HepG2 (cell line): ENCODE measurements at regions not wholly inside any gene's neighbourhood (a gene's known extent, or its start where the extent isn't known, plus 50 kb on each side); places are given as distances from the start of the nearest gene placed in this dataset.

ENCODE experiments used
- ATAC-seq: fragments of 200-7000 bp; cut with Tn5 transposase; 3 replicates; pipeline ENCODE4 v1.9.1; 2020; ENCODE audit warnings: mild to moderate bottlenecking, moderate library complexity
- BruUV-seq: library from RNA; stranded (reverse); fragments of 400-500 nt; replicated peaks from 2 replicates; lab custom pipeline; 2021; lab: Mats Ljungman, UMichigan
- CTCF ChIA-PET: fragments of 300-600 bp; formaldehyde crosslinking; extraction: SDS; loops from one replicate; lab custom pipeline; 2021; ENCODE audit warnings: low total read pairs, inconsistent platforms, low intra/inter-chr PET ratio; lab: Yijun Ruan, JAX
- POLR2A ChIA-PET: fragments of 350-600 bp; sonication (Branson Sonifier 250); formaldehyde crosslinking; loops from one replicate; lab custom pipeline; 2020; ENCODE audit warnings: antibody characterized with exemption, inconsistent platforms; lab: Yijun Ruan, JAX
- DNase-seq: peaks from one replicate; pipeline ENCODE4 v3.0.0-alpha.2; 2015; ENCODE audit warnings: low spot score
- FAIRE-seq: peaks from 3 replicates; lab custom pipeline; 2011; peaks lifted over from hg19 to GRCh38; lab: Jason Lieb, UNC
- H2AFZ ChIP-seq: one replicate; pipeline ENCODE4 v1.6.1; 2011; ENCODE audit warnings: low read length, inconsistent platforms
- H3K27ac ChIP-seq: fragments of 300-600 bp; 3 replicates; pipeline ENCODE4 v1.8.0; 2011; ENCODE audit warnings: mixed run types, mild to moderate bottlenecking, mixed read lengths, low read length, inconsistent platforms; ENCODE audit not compliant: insufficient read depth; ENCODE audit errors: extremely low read length
- H3K27me3 ChIP-seq, 2 experiments: fragments of 200-600 bp in 1 of 2; 2 replicates in 1 of 2; 3 replicates in 1 of 2; pipeline versions ENCODE4 v1.6.0 to v1.8.0; 2011; ENCODE audit warnings: low read length in 2 of 2, mild to moderate bottlenecking in 2 of 2, moderate library complexity in 2 of 2, inconsistent platforms in 1 of 2; ENCODE audit not compliant: insufficient read depth in 2 of 2, control insufficient read depth in 1 of 2
- H3K36me3 ChIP-seq, 2 experiments: fragments of 200-600 bp in 1 of 2; replicated peaks in 1 of 2; 2 replicates in 1 of 2; 3 replicates in 1 of 2; pipeline versions ENCODE4 v1.5.1 to v1.8.0; 2011; ENCODE audit warnings: low read length in 2 of 2, inconsistent platforms in 1 of 2; ENCODE audit not compliant: insufficient read depth in 2 of 2, control insufficient read depth in 1 of 2
- H3K4me1 ChIP-seq: 2 replicates; pipeline ENCODE4 v1.5.1; 2012; ENCODE audit warnings: low read length, inconsistent platforms; ENCODE audit not compliant: insufficient read depth
- H3K4me2 ChIP-seq: 2 replicates; pipeline ENCODE4 v1.6.0; 2011; ENCODE audit warnings: low read depth, low read length, inconsistent platforms
- H3K4me3 ChIP-seq, 3 experiments: fragments of 200-600 bp in 1 of 3; sonication (generic), shearing (Covaris generic) in 1 of 3; replicated peaks in 1 of 3; 2 replicates each; pipeline ENCODE4 v1.5.1; 2011 to 2016; ENCODE audit warnings: low read length in 3 of 3, inconsistent platforms in 2 of 3, low read depth in 2 of 3, mild to moderate bottlenecking in 2 of 3, control low read depth in 1 of 3, mixed read lengths in 1 of 3; ENCODE audit not compliant: insufficient read depth in 1 of 3
- H3K79me2 ChIP-seq: one replicate; pipeline ENCODE4 v1.6.1; 2011; ENCODE audit warnings: low read length, inconsistent platforms; ENCODE audit not compliant: insufficient read depth
- H3K9ac ChIP-seq: 2 replicates; pipeline ENCODE4 v1.6.0; 2011; ENCODE audit warnings: mild to moderate bottlenecking, low read depth, low read length, inconsistent platforms; ENCODE audit not compliant: insufficient read depth
- H3K9me3 ChIP-seq: 2 replicates; pipeline ENCODE4 v1.5.1; 2012; ENCODE audit warnings: mild to moderate bottlenecking, low read length
- H4K20me1 ChIP-seq: 2 replicates; pipeline ENCODE4 v1.6.0; 2011; ENCODE audit warnings: inconsistent platforms, mild to moderate bottlenecking, low read length, moderate library complexity; ENCODE audit not compliant: insufficient read depth
- CHD4 ChIP-seq: fragments of 200-600 bp; sonication (generic); IDR thresholded peaks from 2 replicates; pipeline ENCODE4 v1.7.0; 2017; ENCODE audit warnings: mild to moderate bottlenecking, low read length, borderline replicate concordance
- EHMT2 ChIP-seq: fragments of 200-600 bp; sonication (generic); IDR thresholded peaks from 2 replicates; pipeline ENCODE4 v1.7.0; 2017; ENCODE audit warnings: antibody characterized with exemption, low read depth, low read length, borderline replicate concordance
- FOXA1 ChIP-seq, 2 experiments: fragments of 450-650 bp in 1 of 2; sonication (generic) in 1 of 2; formaldehyde crosslinking in 1 of 2; IDR thresholded peaks; 2 replicates each; pipeline versions ENCODE4 v1.4.0 to v1.6.1; 2016 to 2020; ENCODE audit warnings: missing genetic modification reagents in 1 of 2
- HNRNPH1 ChIP-seq: fragments of 200-400 bp; formaldehyde crosslinking; optimal IDR thresholded peaks from 2 replicates; pipeline ENCODE3; 2017; ENCODE audit warnings: mild to moderate bottlenecking, low read depth, low read length
- MBNL3 ChIP-seq: fragments of 250-450 bp; sonication (Bioruptor Pico); conservative IDR thresholded peaks from 2 replicates; pipeline ENCODE4 v1.8.0; 2022; ENCODE audit warnings: mild to moderate bottlenecking, inconsistent platforms
- MTA1 ChIP-seq: sonication (generic); formaldehyde crosslinking; IDR thresholded peaks from 2 replicates; pipeline ENCODE4 v1.4.0; 2020; ENCODE audit warnings: missing genetic modification reagents, mild to moderate bottlenecking, borderline replicate concordance
- NFE2L1 ChIP-seq: sonication (generic); formaldehyde crosslinking; IDR thresholded peaks from 2 replicates; pipeline ENCODE4 v1.4.0; 2020; ENCODE audit warnings: missing genetic modification reagents, mild to moderate bottlenecking, borderline replicate concordance
- PCBP2 ChIP-seq: fragments of 200-400 bp; formaldehyde crosslinking; optimal IDR thresholded peaks from 2 replicates; pipeline ENCODE3; 2018; ENCODE audit warnings: low read length, low read depth; ENCODE audit not compliant: poor library complexity, severe bottlenecking
- PHB2 ChIP-seq: fragments of 450-650 bp; IDR thresholded peaks from 2 replicates; pipeline ENCODE4 v1.6.1; 2018; ENCODE audit not compliant: partially characterized antibody
- RBAK ChIP-seq: sonication (generic); formaldehyde crosslinking; IDR thresholded peaks from 2 replicates; pipeline ENCODE4 v1.5.1; 2020; ENCODE audit warnings: mild to moderate bottlenecking, missing genetic modification reagents
- SYNCRIP ChIP-seq: fragments of 200-400 bp; formaldehyde crosslinking; IDR thresholded peaks from 2 replicates; pipeline ENCODE4 v1.6.1; 2018; ENCODE audit warnings: mild to moderate bottlenecking, low read depth, low read length; ENCODE audit not compliant: insufficient read depth
- ZBTB3 ChIP-seq: sonication (generic); formaldehyde crosslinking; IDR thresholded peaks from 2 replicates; pipeline ENCODE4 v1.4.0; 2020; ENCODE audit warnings: low read depth, mild to moderate bottlenecking, moderate library complexity, missing genetic modification reagents, borderline replicate concordance
- ZFP36L1 ChIP-seq: sonication (generic); formaldehyde crosslinking; IDR thresholded peaks from 2 replicates; pipeline ENCODE4 v1.8.0; 2022; ENCODE audit warnings: mild to moderate bottlenecking, missing genetic modification reagents, moderate library complexity
- ZMYM3 ChIP-seq: sonication (generic); formaldehyde crosslinking; IDR thresholded peaks from 2 replicates; pipeline ENCODE4 v1.5.1; 2020; ENCODE audit warnings: mild to moderate bottlenecking, missing genetic modification reagents
- ZNF205 ChIP-seq: IDR thresholded peaks from 2 replicates; pipeline ENCODE4 v1.6.1; 2018; ENCODE audit warnings: missing biosample characterization, missing genetic modification reagents
- ZNF75D ChIP-seq: sonication (generic); formaldehyde crosslinking; IDR thresholded peaks from 2 replicates; pipeline ENCODE4 v1.8.1; 2023; ENCODE audit warnings: missing genetic modification reagents, mild to moderate bottlenecking, borderline replicate concordance
- ZNF792 ChIP-seq: IDR thresholded peaks from 2 replicates; pipeline ENCODE4 v1.6.1; 2016
- WGBS: methylation state at CpG from one replicate; pipeline ENCODE4 v1.1.6; 2017; ENCODE audit warnings: low lambda C conversion rate; 5-methylcytosine and 5-hydroxymethylcytosine counted together
- in situ Hi-C: cut with HindIII; loops from 2 replicates; pipeline ENCODE4 v1.10.0; 2017; ENCODE audit warnings: low pct_unique_long_range_greater_than_20kb; ENCODE audit not compliant: extremely low pct_ligation_motif_present
- intact Hi-C: fragments of 100-400 bp; cut with micrococcal nuclease; formaldehyde crosslinking; loops from one replicate; pipeline ENCODE4 v1.10.0; 2022; ENCODE audit not compliant: unreplicated experiment
- TF ChIP-seq, protein P1 (sequence below): sonication (generic); formaldehyde crosslinking; IDR thresholded peaks from 2 replicates; pipeline ENCODE4 v1.4.0; 2020; ENCODE audit warnings: mild to moderate bottlenecking, missing genetic modification reagents

DNA sequence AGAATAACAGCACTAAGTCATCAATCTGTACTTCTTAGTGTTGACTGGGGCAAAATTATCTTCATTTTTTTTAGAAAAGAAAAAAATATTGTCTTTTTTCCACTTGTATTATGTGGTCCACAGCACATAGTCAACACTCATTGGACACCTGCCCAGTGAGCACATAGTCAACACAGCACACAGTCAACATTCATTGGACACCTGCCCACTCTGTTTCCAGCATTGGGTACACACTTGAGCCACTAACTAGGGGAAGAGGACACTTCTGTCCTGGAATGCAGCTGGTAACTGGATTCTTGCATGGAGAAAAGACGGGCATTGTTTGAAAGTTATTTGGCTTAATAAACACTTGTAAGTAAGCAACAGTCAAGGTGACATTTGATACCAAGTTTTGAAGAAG, 898.2 kb downstream of the CDY2B start:
- no peaks in the 10 kb centered on the region for H4K20me1 ChIP-seq
- TF ChIP-seq EHMT2 (no peak), ZNF205 (CRISPR knock-in tag) (no peak), MTA1 (CRISPR knock-in tag) (no peak), SYNCRIP (no peak), HNRNPH1 (no peak), ZFP36L1 (CRISPR knock-in tag) (no peak), RBAK (CRISPR knock-in tag) (no peak), CHD4 (no peak), NFE2L1 (CRISPR knock-in tag) (no peak), PHB2 (no peak), ZMYM3 (CRISPR knock-in tag) (no peak), ZBTB3 (no peak), FOXA1 (IDR thresholded peaks at IDR 0.05) (no peak), FOXA1 (CRISPR knock-in tag; IDR thresholded peaks at IDR 0.05) (no peak), PCBP2 (no peak), MBNL3 (CRISPR knock-in tag) (no peak), ZNF75D (CRISPR knock-in tag) (no peak), ZNF792 (CRISPR knock-in tag) (no peak)
- TF ChIP-seq, protein P1, sequence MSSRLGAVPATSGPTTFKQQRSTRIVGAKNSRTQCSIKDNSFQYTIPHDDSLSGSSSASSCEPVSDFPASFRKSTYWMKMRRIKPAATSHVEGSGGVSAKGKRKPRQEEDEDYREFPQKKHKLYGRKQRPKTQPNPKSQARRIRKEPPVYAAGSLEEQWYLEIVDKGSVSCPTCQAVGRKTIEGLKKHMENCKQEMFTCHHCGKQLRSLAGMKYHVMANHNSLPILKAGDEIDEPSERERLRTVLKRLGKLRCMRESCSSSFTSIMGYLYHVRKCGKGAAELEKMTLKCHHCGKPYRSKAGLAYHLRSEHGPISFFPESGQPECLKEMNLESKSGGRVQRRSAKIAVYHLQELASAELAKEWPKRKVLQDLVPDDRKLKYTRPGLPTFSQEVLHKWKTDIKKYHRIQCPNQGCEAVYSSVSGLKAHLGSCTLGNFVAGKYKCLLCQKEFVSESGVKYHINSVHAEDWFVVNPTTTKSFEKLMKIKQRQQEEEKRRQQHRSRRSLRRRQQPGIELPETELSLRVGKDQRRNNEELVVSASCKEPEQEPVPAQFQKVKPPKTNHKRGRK (CRISPR knock-in tag), result no peak
- CTCF ChIA-PET, result no interaction called here
- peaks cover 52% of the 10 kb centered on the region for H3K9me3 ChIP-seq
- no peak for DNase-seq
- no peak overlapping the region for H3K27ac ChIP-seq
- POLR2A ChIA-PET, result no interaction called here
- H3K4me1 ChIP-seq, result no peaks in the 10 kb centered on the region
- no peak for FAIRE-seq
- no peaks in the 10 kb centered on the region for H3K79me2 ChIP-seq
- WGBS, result 0% methylated on average over 1 of the region's 1 CpG
- intact Hi-C loops, result no loop called here
- H3K36me3 ChIP-seq, result no peaks in the 10 kb centered on the region
- in situ Hi-C loops, result no loop called here
- BruUV-seq, result no TSS peak
- H3K9ac ChIP-seq, result no peak overlapping the region
- H3K27me3 ChIP-seq, result no peaks in the 10 kb centered on the region
- H3K4me3 ChIP-seq, result no peak overlapping the region
- H2AFZ ChIP-seq, result no peak overlapping the region
- no peak overlapping the region for H3K4me2 ChIP-seq
- ATAC-seq, result no peak
